COLO829 (cell line): ENCODE measurements at regions not wholly inside any gene's neighbourhood (a gene's known extent, or its start where the extent isn't known, plus 50 kb on each side); places are given as distances from the start of the nearest gene placed in this dataset.

Experiments
- DNase-seq: peaks from one replicate; pipeline ENCODE4 v3.0.0; 2012; ENCODE audit warnings: low spot score

DNA sequence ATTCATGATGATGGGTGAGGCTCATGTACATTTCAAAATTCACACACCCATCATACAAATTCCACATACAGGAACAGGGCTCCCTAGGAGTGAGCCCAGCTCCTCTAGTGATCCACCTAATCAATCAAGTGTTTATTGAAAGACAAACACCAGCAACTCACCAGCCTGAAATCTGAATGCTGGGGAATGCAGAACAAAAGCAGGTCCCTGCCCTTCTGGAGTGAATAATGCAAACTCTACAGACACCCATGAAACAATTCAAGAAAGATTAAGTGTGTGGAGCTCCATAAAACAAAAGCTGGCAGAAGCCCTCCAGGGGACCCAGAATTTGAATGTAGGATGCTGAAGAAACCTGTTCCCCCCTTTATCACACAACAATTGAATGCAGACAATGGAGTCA is 396.7 kb upstream of the JARID2 start:
- DNase-seq: no peak

DNA sequence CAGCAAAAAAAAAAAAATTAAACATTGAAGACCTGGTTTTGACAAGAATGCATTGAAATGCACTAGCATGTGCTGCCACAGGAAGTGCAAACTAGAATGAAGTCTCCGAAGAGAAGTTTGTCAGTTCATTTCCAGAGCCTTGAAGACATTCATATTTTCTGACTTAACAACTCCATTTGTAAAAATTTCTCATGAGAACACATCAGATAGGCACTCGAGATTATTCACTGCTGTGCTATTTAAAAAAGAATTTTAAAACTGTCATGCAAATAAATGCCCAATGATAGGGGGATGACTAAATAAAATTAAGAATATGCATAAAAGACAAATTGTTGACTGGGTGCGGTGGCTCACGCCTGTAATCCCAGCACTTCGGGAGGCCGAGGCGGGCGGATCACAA is 394.6 kb upstream of the JARID2 start:
- no peak for DNase-seq

DNA sequence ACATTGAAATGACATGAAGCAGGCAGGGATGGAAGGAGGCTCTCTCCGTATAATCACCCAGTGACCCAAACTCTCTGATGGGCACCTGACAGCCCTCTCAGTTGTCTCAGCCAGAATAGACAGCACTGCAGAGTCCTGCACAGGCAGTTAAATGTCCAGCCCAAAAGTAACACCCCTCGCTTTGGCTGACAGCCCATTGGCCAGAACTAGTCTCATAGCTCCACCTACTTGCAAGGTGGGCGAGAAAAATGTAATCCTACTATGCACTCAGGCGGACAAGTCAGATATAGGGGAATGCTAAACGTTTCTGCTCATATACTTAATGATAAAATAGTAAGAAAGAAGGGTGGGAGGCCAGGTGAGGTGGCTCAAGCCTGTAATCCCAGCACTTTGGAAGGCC is 393.5 kb upstream of the JARID2 start:
- DNase-seq: no peak

DNA sequence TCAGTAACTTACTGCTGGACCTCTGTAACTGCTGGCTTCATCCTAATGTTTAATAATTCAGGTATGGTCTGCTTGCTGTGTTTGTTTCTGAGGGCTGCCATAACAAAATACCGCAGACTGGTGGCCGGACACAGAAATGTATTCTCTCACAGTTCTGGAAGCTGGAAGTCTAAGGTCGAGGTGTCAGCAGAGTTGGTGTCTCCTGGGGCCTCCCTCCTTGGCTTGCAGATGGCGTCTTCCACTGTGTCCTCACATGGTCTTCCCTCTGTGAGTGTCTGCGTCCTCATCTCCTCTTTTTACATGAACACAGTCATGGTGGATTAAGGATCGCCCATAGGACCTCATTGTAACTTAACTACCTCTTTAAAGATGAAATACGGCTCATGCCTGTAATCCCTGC is 389.7 kb upstream of the JARID2 start:
- DNase-seq: no peak

DNA sequence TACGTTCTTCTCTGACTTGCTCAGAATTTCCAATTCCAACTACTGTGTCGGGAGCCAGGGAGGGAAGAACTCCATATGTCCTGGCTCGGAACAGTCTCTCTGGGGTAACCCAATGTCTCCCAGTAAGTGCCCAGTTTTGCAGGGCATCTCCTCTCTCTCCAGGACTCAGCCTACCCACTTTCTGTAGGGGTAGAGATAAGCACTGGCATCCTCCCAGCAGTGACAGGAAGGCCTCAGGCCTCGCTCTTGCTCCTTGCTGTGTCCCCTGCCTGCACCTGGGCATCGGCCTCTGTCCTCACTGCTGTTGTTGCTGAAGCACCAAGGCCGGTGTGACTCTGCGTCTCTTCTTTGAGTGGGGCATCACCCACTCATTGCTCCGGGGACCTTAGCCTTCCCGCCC is 388.9 kb upstream of the JARID2 start:
- DNase-seq: no peak

DNA sequence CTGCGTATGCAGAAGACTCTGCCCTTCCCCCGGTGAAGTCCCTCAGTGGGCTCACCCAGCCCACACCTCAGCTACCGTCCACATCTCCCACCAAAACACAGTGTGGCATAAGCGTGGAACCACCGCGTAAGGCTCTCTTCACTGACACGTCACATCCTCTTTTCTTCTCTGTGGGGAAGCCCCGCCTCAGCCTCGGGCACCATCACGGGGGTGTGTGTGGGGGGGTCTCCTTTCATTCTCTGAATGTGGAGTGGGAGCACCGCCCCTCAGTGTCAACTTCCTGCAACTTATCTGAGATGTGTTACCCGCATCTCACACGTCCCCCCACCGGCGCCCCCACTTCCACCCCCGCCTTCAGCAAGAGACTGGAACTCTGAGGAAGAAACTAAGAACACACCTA is 388.4 kb upstream of the JARID2 start:
- DNase-seq: no peak

DNA sequence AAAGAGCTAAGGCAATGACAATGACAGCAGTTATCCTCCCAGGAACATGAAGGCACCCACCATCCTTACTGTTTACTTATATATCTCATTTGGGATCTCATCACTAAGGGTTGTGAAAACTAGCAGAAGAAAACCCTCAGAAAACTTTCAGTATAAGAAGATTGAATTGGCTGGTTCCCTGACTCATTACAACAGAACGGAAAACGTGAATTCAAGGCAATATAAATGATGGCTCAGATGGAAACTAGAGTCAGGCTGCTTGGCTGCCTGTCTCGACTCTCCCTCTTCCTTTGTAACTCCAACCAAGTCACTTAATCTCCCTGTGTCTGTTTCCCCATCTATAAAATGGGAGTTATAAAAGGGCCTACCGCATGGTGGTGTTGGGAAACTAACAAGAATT is 387.1 kb upstream of the JARID2 start:
- no peak for DNase-seq

DNA sequence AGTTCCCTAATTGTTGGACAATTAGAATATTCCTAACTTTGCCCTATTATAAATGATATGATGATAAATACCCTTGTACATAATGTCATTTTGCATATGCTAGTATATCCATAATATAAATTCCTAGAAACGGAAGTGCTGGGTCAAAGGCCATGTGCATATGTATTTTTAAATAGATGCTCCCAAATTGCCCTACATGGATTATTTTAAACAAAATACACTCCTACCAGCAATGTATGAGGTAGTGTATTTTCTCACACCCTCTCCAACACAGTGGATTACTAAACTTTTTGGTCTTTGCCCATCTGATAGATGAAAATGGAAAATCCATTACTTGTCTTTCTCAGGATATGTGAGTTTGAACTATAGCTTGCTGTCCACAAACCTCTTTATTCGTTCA is 385.1 kb upstream of the JARID2 start:
- DNase-seq: no peak

DNA sequence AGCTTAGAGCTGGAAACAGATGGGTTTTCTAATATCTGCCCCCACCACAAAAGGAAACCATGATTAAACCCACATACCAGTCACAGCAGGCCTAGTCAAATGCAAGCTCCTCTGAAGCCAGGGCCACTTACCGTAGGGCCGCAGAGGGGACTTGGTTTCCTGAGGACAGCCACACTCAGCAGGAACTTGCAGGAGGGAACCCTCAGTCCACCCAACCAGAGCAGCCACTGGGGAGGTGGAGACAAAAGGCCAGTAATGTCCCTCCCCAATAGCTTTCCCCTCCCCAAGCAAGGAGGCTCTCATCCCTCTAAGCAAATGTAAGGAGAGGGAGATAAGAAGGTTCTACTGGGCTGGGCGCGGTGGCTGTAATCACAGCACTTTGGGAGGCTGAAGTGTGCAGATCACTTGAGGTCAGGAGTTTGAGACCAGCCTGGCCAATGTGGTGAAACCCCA is 384.4 kb upstream of the JARID2 start:
- DNase-seq: no peak

DNA sequence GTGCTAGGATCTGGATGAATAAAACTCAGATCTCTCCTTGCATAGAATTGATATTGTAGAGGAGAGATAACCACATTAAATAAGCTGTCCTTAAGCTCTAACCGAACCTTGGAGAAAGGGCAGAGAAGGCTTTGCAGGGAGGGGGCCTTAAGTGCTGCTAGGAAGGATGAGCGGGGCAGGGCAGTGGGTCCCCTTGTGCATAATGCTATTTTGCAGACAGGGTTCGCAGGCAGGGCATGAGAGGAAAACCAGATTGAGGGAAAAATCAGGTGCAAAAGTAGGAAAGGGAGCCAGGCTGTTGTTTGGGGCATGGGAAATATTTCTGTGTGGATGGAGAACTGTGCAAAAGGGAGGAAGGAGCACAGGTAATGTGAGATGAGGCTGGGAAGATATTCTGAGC is 383.0 kb upstream of the JARID2 start:
- no peak for DNase-seq

DNA sequence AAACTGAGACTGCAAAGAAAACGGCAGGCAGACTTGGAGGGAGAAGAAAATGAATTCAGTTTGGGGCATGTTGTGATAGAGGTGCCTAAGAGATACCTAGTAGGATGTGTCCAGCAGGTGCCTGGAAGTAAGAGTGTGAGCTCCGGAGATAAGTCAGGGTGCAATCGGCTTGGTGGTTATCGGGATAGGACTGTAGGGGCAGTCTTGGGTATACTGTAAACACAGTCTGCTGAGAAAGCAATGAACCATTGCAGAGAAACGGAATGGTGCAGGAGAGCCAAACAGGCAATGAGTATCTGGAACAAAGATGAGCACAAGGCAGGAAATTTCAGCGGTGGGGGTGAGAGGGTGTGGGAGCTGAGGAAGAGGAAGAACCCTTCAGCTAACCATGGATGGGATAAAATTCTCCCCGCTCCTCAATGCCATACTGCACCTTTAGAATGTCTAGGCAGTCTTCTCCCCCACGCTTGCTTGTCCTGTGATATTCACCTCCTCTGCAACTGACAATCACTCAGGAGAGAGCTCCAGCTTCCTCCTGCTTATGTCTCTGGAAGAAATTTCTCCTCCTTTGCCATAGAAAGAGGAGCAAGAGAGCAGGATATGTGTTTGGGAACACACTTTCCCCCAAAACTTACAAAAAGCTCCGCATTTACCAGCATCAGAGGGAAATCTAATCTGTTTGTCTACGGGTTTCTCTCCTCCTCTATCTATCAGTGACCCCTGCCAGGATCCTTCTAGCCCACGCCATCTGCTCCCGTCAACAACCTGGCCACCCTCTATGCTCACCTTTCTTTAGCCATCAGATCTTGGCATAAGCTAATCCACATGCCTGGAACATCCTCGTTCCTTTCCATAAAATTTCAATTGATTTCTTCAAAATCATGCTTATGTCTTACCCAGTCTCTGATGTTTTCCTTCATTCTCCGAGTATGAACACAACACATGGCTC is 381.7 kb upstream of the JARID2 start:
- no peak for DNase-seq

DNA sequence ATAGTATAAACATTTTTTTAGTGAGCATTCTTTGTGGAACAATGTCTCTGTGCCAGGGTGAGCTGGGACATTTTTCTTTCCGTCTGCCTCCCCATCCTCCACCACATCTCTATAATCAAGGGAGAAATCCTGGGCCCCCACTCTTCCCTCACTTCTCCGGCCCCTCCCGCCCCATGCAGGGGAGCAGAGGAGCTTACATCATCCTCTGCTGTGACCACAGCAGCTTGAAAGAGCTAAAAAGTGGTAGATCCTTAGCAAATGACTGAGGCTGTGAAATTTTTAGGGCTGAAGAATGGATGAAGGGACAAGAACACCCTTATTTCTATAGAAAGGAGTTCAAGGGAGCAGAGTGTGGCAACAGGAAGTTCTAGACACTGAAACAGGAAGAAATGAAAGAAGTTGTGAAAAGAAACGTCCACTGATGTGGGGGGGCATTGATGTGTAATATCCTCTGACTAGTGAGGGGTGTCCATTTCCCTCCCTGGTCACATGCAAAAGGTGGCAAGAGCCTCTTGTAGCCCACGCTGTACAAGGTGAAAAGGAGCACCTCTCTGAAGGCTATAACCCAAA is 380.3 kb upstream of the JARID2 start:
- no peak for DNase-seq

DNA sequence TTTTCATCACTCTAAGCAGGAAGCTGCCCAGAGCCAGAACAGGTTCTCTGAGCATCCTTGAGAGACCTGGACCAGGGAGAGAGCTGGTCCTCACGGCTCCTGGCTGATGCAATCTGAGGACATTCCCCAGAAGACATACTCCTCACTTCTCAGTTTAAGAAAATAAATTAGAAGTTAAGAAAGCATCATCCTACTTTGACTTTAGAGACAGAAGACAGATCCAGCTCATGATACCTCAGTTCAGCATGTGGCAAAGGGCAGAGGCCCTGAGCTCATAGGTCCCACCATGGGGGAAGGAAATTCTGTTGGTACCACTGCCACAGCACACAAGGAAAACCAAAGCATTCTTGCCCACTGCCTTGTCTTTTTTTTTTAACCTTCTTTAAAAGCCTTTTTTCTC is 378.1 kb upstream of the JARID2 start:
- no peak for DNase-seq

DNA sequence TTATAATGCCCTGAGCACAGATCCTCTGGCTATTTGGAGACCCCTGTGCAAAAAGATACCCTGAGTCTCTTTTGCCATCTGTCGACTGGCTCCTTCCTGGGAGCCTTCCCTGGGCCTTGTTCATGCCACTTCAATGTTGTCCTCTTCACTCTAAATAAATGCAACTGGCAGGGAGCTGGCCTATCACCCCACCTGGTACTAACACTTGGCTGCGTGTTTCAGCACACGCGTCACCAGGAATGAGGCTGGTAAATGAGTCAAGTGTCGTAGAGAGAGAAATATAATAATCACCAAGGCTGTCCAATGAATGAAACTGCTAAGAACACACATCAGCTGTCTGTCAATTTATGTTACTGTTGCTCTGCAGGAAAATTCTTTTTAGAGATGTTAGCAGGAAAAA is 374.6 kb upstream of the JARID2 start:
- no peak for DNase-seq

DNA sequence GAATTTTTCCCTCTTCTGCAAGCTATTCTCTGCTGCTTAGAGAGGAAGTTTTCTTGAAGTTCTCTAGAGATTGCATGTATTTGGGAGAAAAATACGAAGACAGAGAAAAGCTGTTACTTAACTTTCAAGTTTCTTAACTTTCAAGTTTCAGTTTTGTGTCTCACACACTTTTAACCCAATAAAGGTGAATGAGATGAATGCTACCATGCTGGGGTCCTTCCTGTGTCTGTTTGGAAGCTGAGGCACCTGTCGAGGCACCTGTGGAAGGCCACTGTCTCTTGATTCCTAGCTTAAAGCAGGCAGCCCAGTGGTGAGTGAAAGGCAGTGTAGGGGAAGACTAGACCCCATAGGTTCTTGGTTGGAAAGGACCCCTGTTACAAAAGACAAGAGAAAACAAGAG is 372.8 kb upstream of the JARID2 start:
- no peak for DNase-seq

DNA sequence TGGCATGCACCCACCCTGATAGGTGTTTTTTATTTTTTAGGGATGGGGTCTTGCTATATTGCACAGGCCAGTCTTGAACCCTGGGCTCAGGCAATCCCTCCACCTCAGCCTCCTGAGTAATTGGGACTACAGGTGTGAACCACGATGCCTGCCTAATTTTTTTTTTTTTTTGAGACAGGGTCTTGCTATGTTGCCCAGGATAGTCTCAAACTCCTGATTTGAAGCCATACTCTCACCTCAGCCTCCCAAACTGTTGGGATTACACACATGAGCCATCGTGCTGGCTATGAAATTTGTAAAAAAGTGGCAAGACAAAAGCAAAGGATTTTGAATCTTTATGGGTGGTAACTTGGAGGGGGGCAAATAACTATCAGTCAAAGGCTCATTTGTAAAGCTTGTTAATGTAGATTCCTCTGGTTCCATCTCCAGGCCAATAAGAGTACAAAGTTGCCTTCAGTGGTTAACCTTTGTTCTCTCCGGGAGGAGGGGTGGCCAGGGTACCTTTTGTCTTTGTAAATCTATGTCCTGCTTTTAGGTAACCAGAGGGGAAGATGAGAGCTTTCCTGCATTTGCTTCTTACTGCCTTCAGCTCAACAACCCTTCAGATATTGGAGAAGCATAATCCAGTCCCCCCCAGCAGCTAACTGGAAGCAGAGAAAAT is 372.0 kb upstream of the JARID2 start:
- no peak for DNase-seq

DNA sequence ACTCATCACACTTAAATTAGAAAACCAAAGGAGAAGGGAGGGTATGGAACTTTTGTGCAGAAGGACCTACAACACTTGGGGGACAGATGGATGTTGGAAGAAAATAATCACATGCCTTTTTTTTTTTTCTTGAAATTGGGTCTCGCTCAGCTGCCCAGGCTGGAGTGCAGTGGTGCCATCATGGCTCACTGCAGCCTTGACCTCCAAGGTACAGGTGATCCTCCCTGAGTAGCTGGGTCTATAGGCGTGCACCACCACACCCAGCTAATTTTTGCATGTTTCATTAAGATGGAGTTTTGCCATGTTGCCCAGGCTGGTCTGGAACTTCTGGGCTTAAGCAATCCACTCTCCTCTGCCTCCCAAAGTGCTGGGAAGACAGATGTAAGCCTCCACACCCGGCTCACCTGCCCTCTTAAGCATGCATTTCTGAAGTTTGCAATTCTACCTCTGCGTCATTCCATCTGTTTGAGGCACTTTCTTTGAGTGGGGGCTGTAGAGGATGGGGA is 370.8 kb upstream of the JARID2 start:
- no peak for DNase-seq

DNA sequence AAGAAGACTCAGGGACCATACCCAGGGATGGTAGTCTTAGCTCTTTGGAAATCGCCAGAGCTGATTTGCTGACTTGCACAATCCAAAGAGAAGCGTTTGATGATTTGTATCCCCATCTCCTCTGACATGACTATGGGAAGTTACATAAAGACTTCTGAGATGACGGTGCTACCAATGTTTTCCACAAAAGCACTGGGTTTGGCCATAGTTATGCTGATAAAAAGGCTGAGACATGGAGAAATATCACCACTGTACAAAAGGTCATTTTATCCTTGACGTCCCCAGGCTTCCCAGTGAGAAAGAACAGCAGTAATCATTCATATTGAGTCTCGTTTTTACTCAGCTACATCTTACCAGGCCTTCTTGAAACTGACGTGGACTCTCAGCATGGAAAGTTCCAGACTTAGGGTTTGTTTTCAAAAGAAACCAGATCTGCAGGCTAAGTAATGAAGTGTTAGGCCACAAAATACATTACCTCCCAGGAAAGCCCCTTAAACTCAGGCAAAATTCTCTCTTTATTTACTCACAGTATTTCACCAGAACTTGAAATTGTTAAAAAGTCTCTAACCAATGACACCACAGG is 370.3 kb upstream of the JARID2 start:
- DNase-seq: no peak

DNA sequence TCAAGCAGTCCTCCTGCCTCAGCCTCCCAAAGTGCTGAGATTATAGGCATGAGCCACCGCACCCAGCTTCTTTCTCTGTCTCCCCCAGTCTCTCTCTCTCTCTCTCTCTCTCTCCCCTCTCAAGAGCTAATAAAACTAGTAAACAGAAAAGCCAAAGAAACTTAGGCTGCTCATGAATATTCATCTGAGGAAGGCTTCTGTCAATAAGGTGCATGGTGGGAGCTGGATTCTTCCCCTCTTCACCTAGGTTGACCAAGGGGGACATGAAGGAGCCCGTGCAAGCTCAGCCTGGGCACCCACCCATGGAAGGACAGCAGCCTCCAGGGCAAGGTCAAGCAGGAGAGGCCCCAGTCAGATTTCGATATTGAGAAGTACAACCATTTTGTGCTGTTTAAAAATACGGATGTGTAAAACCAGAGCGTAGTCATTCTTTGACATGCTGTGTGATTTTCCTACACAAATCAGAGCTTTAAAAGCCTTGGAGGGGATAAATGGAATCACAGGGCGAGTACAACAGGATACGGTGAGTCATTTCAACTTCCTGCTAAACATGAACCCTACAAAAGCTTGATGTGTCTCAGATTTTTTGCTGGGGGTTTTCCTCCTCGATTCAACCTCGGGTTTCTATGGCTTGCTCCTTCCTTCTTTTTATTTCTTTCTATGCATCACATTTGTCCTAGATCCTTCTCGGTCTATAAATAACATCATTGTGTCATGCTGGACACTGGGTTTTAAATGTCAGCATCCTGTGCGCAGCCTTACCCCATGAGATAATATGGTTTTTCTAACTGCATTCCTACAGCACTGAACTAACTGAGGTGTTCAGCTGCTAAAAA is 368.9 kb upstream of the JARID2 start:
- DNase-seq: peak; percentile 94

DNA sequence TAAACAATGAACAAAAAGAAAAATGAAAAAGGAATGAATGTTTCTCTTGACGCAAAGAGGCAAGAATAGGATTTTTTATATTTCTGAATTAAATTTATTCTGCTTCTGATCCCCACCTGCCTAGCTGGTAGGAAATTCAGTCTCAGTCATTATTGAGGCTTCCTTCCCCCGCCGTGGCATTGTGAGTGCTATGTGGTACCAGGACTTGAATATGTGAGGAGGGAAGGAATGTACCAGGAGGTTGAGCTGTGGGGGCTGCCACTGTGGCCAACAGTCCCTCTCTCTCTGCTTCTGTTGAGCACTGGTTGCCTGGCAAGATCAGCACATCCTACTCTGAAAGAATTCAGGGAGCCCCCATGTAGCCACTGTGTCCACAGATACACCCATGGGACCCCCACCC is 368.1 kb upstream of the JARID2 start:
- DNase-seq: peak; percentile 24

DNA sequence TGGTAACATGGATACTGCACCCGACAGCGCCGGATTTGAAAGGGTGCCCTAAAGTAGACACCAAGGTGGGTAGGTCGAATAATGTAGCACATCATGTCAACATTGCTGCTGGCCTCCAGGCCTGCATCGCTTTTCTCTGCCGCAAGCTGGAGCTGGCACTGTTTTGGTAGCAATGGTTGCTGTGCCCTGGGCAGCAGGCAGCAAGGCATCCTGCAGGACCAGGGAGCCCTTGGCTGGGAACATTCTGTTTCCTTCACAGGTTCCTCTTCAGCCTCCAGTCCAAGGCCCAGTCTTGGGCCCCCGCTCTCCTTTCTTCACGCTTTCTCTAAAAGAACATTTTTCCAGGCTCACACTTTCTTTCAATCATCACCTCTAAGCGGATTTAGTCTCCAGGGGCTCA is 365.8 kb upstream of the JARID2 start:
- DNase-seq: no peak

DNA sequence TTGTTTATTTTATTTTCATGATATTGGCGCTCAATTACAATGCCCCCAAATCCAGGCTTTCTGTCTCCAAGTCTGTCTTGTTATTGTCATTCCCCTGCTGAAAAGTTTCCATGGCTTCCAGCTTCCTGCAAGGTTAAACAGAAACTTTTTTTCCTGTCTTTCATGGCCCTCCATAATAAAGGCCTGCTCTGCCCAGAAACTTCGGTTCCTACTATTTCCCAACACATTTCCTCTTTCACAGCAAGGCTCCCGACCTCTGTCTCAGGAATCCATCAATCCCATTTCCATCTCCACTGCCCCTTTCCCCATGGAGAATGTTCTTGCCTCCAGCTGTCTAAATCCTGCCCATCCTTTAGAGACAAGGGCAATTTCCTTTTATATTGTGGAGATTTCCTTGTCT is 365.2 kb upstream of the JARID2 start:
- DNase-seq: no peak
